ENCODE measurements at regions not wholly inside any gene's neighbourhood (a gene's known extent, or its start where the extent isn't known, plus 50 kb on each side); places are given as distances from the start of the nearest gene placed in this dataset.

DNA sequence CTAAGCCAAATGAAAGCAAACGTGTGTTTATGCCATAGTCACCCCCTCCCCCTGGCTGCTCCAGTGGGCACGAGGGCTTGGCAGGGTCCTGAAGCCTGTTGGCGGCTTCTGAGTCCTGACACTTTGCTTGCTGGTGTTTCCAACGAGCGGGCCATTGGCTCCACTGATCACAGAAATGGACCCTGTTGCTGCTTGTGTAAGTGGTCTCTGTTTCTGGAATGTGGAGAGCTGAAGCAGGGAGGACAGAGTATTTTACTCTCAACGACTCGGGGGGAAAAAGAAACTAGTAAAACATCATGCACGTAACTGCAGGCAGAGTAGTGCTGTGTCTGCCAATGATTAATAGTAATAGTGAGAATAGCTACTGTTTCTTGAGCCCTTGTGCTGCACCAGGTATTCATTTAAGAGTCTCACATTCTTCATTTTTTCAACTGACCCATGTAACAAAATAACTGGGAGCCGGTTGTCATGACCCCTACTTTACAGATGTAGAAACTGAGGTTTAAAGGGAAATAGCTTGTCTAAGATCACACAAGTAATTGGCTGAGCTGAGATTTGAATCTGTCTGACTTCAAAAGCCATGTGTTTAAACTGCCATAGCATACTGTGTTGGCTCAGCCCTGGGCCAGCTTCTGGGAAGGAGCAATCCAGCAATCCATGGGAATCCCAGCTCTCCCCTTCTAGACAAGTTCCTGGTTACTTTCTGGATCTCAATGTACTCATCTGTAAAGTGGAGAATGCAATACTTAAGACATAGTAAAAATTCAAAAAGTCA lies 526.7 kb downstream of the INSC start:
- no peak for TF ChIP-seq ZFX (IDR thresholded peaks at IDR 0.05)
- TF ChIP-seq, protein P1, sequence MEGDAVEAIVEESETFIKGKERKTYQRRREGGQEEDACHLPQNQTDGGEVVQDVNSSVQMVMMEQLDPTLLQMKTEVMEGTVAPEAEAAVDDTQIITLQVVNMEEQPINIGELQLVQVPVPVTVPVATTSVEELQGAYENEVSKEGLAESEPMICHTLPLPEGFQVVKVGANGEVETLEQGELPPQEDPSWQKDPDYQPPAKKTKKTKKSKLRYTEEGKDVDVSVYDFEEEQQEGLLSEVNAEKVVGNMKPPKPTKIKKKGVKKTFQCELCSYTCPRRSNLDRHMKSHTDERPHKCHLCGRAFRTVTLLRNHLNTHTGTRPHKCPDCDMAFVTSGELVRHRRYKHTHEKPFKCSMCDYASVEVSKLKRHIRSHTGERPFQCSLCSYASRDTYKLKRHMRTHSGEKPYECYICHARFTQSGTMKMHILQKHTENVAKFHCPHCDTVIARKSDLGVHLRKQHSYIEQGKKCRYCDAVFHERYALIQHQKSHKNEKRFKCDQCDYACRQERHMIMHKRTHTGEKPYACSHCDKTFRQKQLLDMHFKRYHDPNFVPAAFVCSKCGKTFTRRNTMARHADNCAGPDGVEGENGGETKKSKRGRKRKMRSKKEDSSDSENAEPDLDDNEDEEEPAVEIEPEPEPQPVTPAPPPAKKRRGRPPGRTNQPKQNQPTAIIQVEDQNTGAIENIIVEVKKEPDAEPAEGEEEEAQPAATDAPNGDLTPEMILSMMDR (conservative IDR thresholded peaks at IDR 0.05), result no peak
- no peak overlapping the region for H3K27ac ChIP-seq

DNA sequence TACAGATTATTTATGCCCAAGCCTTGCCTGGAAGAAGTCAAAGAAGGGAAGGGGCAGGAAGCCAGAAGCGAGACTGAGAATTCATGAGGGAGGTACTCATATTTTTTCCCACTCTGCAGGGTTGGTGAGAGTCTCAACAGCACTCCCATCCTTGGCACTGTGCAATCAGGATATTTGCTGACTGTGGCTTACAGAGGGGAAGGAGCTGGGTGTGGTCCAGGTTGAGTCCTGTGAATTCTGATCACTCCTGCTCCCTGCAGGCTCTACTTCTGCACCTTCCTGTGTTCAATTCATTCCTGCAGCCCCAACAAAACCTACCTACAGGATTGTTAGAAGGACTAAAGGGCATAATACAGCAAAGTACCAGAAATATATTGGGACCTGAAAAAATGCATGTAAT lies 530.5 kb downstream of the INSC start:
- peak overlapping the region; percentile 15; the same call in 1 of the 2 replicates for H3K27ac ChIP-seq
- TF ChIP-seq ZFX (IDR thresholded peaks at IDR 0.05), result no peak
- TF ChIP-seq, protein P1 (conservative IDR thresholded peaks at IDR 0.05), result peak; percentile 10; the same call in 1 of the 2 replicates

DNA sequence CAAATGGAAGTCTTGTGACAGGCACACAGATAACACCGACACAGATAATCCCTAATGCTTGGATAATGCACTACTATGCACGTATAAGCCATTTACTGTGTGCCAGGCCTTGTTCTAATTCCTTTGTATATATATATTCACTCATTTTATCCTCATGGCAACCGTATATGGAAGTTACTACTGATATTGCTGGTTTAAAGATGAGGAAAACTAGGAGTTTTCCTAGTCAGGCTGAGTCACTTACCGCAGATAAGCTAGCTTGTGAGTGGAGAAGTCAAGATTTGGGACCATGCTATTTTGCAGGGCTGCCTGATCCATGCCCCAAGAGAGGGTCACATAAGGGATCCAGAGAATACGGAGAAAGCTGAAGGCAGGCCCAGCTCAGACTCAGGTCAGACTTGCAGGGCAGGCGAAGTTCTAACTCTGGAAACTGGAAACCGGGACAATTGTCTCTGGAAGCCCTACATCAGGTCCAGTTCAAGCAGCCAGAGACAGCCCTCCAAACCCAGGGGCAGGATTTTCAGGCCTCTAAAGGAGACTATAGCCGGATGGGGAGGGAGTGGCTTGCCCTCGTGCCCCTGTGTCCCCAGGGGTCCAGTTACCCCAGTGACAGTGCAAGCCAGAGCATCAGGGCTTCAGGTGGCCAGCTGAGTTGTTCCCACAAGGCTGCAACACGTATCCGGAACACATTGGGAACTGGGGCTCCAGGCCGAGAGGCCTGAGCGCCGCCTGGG lies 534.8 kb downstream of the INSC start:
- TF ChIP-seq ZFX (IDR thresholded peaks at IDR 0.05), result peak; percentile 48; the same call in 1 of the 2 replicates
- TF ChIP-seq, protein P1 (conservative IDR thresholded peaks at IDR 0.05), result no peak
- H3K27ac ChIP-seq, result peak overlapping the region; percentile 66

DNA sequence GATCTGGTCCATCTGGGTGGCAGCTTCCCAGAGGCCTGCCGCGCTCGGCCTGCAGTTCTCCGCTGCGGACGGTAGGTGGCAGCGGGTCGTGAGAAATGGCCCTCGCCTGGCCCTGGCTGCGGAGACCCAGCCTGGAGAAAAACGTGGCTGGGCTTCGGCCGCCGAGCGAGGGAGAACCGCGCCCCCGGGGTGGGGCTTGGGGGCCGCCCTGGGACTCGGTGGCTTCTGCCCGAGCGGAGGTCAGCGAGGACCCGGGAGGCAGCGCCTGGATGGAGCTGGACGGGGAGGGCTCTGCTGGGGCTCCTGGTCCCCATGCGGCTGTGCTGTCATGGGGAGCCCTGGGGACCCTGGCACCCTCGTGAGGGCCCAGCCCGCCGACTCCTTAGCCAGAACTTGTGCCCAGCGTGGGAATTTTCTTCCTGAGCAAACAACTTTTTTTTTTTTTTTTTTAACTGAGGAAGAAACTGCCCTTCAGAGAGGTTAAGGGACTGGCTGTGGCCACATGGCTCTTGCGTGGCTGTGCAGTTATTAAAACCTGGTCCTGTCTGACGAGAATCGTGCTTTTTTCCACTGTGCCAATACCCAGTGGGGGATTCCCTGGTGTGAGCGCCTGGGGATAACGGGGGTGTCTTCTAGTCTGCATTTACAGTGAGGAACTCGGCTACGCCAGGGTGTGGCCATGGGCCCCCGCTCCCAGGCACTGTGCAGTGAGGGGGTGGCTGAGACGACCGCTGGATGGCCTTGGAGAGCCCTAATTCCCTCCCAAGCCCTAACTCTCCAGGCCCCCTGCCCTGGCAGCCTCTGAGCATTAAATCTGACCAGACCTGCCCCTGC lies 535.6 kb downstream of the INSC start:
- TF ChIP-seq, protein P1 (conservative IDR thresholded peaks at IDR 0.05), result peak; percentile 97
- TF ChIP-seq ZFX (IDR thresholded peaks at IDR 0.05), result no peak
- H3K27ac ChIP-seq, result peak overlapping the region; percentile 66

DNA sequence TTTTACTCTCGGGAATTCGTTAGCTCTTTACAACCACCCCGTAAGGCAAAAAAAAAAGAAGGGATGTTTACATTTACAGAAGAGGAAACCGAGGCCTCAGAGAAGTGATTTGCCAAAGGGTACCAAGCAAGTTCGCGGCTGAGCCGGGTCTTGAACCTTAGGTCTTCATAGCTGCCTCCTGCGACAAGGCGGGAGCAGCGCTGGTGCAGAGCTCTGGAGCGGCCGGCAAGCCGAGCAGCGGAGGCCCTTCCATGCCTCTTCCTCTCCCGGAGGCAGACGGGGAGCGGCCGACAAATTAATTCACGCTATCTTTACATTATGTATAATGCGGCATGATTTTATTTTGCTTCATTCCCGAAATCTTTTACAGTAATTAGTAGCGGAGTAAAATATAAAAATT lies 536.3 kb downstream of the INSC start:
- TF ChIP-seq, protein P1 (conservative IDR thresholded peaks at IDR 0.05), result no peak
- no peak for TF ChIP-seq ZFX (IDR thresholded peaks at IDR 0.05)
- peak overlapping the region; percentile 66 for H3K27ac ChIP-seq

DNA sequence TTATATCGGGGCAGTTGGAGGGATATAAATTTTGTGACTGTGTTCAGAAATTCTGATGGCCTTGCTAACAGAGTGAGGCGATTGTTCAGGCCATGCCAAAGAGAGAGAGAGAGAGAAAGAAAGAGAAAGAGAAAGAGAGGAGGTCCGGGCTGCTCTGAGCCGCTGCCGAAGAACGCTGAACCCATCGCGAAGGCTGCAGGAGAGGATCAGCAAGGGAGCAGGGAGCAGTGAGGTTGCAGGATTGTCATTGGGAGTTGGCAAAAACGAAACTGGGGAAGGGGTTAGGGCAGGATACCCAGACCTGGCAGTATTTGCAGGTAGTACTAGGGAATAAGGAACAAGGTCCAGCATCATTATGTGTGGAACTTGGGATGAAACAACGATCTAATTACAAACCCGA lies 537.1 kb downstream of the INSC start:
- H3K27ac ChIP-seq, result no peak overlapping the region
- TF ChIP-seq, protein P1 (conservative IDR thresholded peaks at IDR 0.05), result no peak
- TF ChIP-seq ZFX (IDR thresholded peaks at IDR 0.05), result no peak
